ENCODE measurements at regions not wholly inside any gene's neighbourhood (a gene's known extent, or its start where the extent isn't known, plus 50 kb on each side); places are given as distances from the start of the nearest gene placed in this dataset.

- TF ChIP-seq CTCF (conservative IDR thresholded peaks at IDR 0.05; ENCODE audit: low read depth, low read length) (no peak), EZH2 (IDR thresholded peaks at IDR 0.05; ENCODE audit: borderline replicate concordance, low read depth, low read length, poor library complexity, severe bottlenecking) (no peak)
Observed at GRCh38 chr14:43778570-43778936, 728.5 kb downstream of the FSCB start.
